Stimulated activated naive CD4-positive, alpha-beta T cell (primary cell): ENCODE measurements at regions not wholly inside any gene's neighbourhood (a gene's known extent, or its start where the extent isn't known, plus 50 kb on each side); places are given as distances from the start of the nearest gene placed in this dataset.

Source experiments
- DNase-seq, 6 experiments: peaks; one replicate each; lab custom pipeline; 2025; lab: John Stamatoyannopoulos, UW

DNA sequence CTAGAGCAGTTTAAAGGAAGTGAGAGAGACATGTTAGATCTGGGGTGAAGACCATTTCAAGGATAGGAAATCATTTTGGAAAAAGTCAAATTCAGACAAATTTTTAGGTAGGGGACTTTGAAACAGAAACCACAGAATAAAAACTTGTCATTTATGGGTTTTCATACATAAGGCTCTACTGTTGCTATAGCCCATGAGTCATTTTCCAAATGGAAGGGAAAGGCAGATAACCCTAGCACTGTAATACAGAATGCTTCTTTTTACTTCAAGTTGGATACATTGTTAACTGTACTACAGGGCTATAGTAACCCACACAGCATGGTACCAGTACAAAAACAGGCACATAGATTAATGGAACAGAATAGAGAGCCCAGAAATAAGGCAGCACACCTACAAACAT lies 455.4 kb downstream of the EBF1 start:
- DNase-seq: no peak

DNA sequence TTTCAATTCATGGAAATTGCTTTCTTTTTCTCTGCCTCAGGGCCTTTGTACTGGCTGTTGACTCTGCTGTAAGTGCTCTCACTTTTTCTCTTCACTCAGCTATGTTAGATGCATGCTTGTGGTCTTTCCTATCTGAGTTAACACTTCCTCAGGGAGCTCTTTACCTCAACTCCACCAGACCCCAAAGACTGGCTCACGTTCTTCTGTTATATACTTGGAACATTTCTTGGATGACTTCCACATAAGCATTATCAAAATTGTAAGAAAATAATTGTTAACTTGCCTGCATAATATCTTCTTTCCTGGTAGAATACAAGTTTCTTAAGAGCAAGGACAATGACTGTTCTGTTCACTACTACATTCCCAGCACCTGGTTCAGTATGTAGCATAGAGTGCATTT lies 455.9 kb downstream of the EBF1 start:
- no peak for DNase-seq

DNA sequence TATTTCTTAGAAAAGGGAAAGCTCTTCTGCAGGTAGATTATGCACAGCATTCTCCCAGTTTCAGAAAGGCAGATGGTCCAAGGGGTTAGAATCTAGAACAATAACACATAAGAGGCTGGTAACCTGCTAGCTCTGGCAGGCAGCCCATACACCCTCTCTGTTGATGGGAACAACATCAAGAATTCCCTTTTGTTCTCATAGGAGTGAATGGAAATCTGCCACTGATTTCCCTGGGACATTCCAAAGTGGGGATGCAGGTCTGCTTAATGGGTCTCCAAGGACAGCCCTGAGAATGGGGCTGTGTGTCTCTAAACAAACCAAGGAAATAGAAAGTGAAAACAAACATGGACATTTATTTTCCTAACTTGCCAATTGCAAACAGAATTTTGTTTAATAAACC lies 456.8 kb downstream of the EBF1 start:
- DNase-seq: no peak

DNA sequence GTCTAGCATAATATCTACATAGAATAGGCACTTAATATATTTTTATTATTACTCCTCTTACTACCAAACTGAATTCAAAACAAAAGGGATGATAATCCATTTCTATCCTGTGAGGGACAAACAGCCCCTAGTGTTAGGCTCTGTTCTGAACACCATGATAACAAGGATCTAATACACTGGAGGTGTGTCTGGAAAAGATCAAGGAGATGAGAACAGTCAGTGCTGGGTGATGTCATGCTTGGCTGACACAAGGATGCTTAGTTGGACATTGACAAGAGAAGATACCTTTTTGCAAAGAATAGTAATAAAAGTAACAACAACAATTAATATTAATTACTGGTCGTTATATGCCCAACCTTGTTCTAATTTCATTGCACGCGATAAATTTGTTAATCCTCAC lies 458.7 kb downstream of the EBF1 start:
- no peak for DNase-seq

DNA sequence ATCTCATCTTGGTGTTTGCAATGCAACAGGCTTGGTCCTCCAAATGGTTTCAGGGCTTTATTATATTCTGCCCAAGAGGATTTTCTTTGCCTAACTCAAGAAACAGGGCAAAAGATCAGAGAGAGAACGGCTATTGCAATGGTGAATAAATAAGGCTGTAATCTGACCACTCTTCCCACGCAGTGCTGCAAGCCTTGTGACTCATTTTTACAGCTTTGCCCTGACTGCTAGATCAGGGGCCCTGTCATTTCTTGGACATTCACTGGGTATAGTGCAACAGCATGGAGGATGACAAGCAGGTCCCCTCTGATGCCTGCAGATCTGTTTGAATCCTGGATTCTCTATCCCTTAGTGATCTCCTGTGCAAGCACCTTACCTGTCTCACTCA lies 459.1 kb downstream of the EBF1 start:
- DNase-seq: no peak

DNA sequence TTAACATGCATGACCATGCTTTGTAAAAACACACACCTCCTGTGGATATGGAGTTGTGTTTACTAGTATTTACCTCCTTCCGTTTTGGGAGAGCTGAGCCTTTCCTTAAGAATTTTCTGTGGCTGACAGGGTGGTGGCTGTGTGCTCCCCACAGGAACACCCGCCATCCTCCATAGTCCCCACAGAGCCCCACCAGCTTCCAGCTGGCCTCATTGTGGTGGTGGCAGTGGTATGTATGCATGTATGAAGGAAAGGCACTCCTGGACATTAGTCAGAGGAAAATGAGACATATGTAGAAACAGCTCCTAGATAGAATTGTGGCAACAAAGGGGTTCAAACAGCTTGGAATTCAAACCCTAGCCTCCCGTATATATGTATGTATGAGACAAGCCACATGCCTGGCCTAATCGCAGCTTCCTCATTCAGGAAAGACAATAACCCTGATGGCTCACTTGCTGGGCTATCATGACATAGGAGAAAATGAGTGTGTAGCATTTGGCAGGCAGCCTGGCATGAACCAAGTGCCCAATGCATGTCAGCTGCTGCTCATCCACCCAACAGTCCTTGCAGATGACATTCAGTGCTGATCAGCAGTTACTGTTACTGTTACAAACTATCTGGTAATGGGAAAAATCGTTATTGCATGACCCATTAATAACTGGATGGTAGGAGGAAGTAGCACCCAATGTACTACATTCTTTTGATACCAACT lies 459.7 kb downstream of the EBF1 start:
- no peak for DNase-seq

DNA sequence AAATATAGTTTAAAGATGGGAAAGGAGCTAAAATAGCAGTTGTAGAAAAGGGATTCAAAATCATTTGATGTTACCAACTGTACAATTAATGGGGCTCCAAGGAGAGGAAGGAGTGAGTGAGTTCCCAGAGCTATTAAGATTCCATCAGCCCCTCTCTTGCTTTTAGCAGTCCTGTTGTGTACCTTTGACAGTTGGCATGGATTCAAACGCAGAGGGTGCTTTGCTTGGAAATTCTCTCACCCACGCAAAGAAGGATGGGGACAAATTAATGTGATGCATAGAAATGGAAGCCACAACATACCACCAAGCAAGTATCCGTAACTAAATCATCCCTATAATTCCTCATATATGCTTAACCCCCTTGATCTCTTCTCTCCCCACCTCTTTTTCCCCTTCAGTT lies 461.3 kb downstream of the EBF1 start:
- DNase-seq: no peak

DNA sequence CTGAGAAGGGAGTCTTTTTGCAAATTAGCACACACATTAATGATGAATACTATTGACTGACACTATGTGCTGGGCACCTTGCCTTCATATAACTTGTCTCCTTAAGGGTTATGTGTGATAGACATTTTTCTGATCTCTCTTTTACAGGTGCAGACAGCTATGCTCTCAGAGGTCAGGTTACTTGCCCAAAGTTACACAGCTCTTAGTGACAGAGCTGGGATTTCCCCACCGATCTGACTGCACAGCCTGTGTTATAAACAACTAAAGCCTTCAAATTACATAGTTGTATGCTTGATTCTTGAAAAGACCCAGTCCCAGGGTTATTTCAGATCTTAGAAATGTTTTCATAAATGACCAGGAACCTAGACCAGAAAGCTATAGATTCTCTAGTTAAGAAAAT lies 462.7 kb downstream of the EBF1 start:
- no peak for DNase-seq

DNA sequence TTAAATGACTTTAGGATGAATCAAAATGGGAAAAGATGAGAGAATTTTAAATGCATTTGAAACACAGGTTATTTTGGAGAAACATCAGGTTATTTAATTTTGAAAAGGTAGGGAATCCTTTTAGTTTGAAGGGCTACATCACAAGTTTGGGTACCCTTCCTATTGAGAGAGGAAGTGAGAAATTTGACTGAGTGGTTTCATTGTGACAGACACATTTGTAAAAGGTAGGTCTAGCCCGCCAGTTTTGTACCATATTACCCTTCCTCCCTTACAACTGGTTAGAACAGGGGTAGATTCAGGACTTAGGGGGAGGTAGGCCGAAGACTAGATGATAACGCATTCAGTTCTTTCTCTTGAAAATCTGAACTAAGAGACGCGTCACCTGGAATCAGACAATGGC lies 464.2 kb downstream of the EBF1 start:
- no peak for DNase-seq

DNA sequence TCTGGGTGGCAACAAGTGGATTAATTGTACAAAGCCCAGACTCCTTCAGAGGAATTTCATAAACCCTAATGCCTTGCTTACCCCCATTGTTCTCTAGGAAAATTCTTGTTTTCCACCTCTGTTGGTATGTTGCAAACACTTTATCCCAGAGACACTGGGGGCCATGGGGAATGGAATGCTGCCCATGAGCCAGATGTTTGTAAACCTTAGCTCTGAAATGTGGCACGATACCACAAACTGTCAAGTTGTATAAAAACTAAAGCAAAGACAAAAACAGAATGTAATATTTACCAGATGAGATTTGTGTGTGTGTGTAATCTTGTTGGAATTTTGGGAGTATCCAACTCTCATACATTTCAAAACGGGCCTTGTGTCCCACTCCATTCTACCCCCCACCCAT lies 465.0 kb downstream of the EBF1 start:
- DNase-seq: no peak

DNA sequence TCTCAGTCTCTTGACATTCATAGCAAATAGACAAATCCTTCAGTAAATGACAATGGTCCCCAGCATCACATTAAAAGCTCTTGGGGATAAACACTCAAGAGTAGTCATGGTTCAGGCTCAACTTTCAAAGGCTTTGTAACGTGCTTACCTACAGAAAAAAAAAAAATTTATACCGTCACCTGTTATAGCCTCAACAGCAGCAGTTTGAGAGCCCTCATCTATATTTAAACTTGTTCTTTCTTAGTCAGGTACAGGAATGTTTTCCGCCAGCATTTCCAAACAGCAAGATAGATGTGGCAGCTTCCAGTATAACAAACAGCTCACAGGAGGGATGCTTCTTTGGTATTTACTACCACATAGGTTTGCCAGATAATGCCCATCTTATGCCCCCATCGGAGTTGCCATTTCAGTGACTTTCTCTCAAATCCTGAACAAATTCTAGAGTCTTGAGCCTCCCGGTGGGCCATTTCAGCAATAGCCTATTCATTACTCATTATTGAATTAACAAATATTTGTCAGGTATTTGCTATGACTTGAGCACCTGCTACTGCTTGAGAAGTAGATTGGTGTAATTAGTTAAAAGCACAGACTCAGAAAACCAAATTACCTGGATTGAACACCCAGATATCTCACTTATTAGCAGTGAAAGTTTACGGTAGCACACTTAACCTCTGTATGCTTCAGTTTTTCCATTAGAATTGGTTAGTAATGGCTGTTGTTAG lies 470.0 kb downstream of the EBF1 start:
- no peak for DNase-seq

DNA sequence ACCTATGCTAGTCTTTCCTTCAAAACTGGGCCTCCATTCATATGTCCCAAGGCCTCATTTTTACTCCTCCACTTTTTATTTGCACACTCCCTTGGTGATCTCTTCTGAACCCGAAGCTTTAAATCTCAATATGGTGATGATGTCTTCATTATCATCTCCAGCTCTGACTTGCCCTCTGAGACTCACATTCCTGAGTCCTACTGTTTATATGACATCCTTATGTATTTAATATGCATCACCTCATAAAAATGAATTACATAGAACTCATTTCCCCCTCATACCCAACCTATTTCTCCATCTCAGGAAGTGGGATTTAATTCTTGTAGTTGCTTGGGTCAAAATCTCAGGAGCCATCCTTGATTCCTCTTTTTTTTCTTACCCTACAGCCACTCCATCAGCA lies 473.0 kb downstream of the EBF1 start:
- DNase-seq: no peak

DNA sequence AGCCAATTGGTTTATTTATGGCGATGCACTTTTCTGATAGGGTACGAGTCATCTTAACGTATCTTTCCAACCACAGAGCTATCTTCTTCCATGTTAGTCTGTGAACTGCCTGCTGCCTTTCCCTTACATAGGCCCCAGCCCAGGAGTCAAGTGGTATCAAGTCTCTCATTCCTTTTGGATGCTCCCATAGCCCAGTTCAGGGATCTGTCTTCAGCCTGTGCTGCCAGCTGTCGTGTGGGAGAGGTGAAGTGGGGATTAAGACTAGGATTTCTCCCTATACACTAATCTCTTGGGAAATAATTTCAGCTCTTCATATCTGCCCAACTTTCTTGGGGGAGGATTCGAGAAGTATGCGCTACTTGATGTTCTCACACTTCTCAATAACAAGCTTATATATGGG lies 475.7 kb downstream of the EBF1 start:
- no peak for DNase-seq

DNA sequence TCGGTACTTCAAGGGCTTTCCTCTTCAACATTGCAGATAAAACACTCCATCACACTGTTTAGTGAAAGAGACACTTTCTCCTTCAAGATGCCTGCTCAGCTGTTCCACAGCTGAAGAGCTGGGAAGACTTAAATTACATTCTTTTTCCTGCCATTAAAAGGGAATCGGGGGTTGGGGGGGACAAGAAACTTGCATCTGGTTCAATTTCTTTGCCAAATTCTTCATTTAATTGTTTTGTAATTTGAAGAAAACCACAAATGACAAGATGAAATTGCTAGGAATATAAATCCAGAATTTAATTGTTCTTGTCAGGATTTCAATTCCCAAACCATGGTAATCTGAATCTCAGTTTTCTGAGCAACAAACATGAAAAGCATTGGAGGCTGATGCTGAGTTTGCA lies 478.3 kb downstream of the EBF1 start:
- no peak for DNase-seq

DNA sequence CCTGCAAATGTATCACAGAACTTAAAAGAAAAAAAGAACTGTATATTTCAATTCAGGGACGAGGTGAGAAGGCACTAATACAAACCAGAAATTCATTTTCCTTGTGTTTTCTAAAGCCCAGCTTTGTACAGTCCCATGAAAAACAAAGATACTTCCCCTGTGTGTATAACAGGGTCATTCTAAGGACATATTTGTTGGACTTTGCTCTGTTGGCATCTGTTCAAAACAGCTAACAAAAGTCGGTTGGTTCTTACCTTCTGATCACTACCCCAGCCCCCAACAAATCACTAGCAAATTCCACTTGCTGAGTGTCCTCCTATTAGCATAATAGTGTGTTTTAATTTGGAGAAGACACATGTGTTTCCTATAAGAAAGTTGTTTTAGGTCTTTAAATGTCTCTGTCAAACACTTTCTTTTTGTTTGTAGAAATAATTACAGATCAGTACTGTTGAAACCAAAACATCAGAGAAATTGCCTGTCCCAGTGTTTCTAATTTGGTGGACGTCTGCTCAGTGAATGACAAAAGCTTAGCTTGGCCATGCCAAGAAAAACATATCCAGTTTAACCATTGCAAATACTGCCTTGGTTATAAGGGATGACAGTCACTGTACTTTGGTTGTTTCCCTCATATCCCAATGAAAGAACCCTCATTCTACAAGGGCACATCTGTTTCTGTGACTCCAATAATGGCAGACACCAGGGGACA lies 480.5 kb downstream of the EBF1 start:
- DNase-seq: no peak

DNA sequence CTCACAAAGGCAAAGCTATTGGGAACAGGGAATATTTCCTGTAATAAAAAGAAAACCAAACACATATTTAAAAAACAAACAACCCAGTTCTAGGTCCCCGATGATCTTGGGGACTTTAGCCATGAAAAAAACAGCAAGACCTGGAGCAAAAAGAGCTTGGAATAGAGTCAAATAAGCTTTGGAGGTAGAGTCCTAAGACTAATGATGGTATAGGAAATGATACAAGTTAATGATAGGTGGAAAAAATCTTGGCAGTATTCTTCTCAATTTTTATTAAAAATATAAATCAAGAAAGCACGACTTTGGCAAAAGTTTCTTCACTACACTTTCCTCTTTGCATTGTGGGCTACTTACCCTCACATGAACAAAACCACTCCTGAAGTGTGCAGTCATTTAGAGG lies 481.5 kb downstream of the EBF1 start:
- DNase-seq: no peak

DNA sequence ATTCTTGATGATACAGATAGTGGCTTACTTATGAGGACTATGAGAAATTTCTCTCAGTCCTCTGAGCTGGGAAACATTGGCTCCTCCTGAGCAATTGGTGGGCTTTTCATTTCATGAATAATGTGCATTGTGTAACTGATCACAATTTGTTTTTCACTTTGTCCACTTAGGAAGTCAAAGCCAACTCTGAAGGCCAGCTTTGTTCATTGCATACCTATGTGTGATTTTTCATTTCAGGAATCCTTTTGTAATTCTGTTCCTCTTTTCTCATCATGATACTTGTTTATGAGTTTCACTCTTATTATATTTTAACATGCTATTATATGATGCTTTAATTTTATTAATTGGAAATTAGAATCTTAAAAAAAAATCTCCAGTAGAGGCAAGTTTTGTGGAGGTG lies 483.0 kb downstream of the EBF1 start:
- no peak for DNase-seq

DNA sequence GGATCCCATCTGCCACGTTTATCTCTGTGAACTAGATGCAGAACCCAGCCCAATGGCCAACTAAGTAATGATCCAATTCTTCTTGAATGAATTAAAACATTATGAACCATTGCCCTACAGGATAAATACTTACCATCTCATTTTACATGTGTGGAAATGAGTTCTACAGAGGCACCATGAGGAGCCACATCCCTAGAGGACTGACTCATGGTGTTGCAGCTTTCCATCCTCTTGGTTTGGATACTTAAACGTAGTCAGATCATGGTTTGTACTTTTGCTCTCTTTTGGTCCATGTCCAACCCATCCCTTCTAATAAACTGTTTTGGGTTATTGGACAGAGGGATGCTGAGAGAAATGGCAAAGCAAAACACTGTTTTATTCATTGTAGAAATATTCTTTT lies 484.8 kb downstream of the EBF1 start:
- DNase-seq: no peak

DNA sequence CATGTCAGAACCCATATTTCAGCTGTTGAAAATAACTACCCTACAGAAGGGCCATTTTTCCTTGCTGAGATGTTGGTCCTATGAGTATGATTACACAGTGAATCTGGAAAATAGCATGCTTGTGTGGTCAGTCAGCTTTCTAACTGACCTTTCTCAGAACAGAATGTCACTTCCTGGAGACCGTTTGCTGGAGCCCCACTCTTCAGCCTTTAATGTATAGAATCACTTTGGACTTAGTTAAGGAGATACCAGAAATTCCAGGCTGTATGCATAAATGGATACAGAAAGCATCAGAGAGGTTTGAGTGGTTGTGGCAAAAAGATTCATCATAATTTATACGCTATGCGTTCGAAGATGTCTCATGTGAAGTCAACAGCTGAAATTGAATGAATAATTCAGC lies 488.1 kb downstream of the EBF1 start:
- no peak for DNase-seq

DNA sequence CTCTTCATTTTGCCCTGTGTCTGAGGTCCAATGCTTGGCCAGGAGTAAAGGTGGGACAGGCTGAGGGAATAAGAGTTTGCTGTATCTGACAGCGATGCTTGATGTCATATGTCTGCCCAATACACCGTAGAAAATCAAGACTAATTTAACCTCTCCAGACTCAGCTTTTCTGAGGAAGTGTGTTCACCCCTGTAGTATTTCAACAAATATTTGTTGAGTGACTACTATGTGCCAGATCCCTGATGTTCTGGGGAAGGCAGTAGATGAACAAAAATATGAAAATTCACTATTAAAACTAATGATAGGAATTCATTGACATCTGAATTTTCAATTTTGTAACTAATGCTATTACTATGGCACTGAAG lies 489.7 kb downstream of the EBF1 start:
- no peak for DNase-seq

DNA sequence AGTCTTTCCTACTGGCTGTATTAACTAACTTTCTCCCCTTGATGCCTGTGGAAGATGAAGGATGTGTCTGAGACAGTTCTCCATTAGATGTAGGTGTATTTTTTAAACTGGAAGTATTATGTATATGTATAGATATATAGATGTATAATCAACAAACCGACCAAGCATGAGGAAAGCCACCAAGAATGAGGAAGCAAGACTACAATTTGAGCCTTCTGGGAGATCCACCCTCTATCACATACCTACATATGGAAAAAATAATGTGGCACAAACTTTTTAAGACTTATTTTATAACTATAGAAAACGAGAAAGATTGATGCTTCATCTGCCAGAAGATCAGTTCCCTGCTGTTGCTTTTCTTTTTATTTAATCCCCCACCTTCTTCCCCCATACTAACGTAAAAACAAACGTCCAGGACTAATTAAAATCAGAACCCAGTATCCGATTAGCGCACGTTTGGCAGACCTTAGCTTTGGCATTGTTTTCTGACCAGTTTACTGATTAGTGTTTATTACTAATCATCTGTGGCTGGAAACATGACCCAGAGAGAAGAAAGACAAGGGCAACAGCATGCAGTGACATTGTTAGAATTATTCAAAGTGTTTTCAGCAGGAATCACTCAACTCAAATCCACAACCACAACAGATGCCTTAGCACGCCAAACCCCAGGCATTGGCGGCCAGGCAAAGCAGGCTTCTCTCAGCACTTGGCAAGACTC lies 490.2 kb downstream of the EBF1 start:
- DNase-seq: no peak

DNA sequence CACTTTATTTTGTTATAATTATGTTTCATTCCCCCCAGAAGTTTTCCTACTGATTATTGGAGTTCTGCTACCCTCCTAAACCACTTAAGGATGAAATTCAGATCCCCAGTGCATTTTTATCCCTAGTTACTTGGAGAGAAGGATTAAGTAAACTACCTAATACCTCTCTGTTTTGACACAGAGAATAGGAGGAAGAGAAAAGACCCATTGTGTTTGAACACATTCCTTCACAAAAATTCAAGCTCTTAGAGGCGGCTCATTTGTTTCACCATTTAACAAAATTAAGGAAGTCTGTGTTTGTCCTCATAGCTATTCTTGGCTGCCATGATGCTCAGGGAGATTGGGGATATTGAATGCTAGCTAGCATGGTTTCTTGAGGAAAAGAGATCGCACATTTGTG lies 492.6 kb downstream of the EBF1 start:
- DNase-seq: no peak

DNA sequence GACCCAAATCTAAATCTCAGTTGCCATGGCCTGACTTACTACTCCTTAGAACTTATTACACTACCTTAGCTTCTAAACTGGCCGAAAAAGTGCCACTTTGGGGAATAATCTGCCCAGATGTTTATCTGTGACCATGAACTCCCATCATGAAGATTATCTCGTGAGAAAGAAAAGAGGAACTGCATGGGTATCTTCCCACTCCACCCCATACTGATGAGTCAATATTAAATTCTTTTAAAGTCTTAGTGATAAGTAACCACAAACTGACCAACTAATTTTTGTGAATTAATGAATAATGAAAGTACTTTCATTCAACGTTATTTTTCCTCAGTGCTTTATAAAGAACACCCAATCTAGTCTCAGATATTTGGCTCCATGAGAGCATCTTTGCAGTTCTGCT lies 493.5 kb downstream of the EBF1 start:
- DNase-seq: no peak
